MCF 10A (cell line): ENCODE measurements at regions not wholly inside any gene's neighbourhood (a gene's known extent, or its start where the extent isn't known, plus 50 kb on each side); places are given as distances from the start of the nearest gene placed in this dataset.

Experiments
- BruUV-seq: library from RNA; stranded (reverse); fragments of 400-500 nt; replicated peaks from 2 replicates; lab custom pipeline; 2021; lab: Mats Ljungman, UMichigan
- CTCF ChIA-PET: fragments of 300-600 bp; sonication (Branson Sonifier 250); formaldehyde crosslinking; extraction: SDS; loops from one replicate; lab custom pipeline; 2021; ENCODE audit warnings: antibody characterized with exemption, inconsistent platforms; lab: Yijun Ruan, JAX
- POLR2A ChIA-PET: fragments of 300-600, 350-650 bp; sonication (Branson Sonifier 250); formaldehyde crosslinking; extraction: SDS; loops from one replicate; lab custom pipeline; 2020; ENCODE audit warnings: antibody characterized with exemption, inconsistent platforms; lab: Yijun Ruan, JAX
- DNase-seq: peaks from one replicate; pipeline ENCODE4 v3.0.0-alpha.2; 2018; ENCODE audit not compliant: unreplicated experiment
- H3K27ac Mint-ChIP-seq: one replicate; pipeline ENCODE4 v1.8.0; 2022; ENCODE audit warnings: mild to moderate bottlenecking, low read depth, mixed read lengths; ENCODE audit not compliant: unreplicated experiment
- H3K27me3 Mint-ChIP-seq: one replicate; pipeline ENCODE4 v1.8.0; 2022; ENCODE audit warnings: mixed read lengths; ENCODE audit not compliant: insufficient read depth, unreplicated experiment
- H3K36me3 Mint-ChIP-seq: one replicate; pipeline ENCODE4 v1.8.0; 2022; ENCODE audit warnings: mild to moderate bottlenecking, moderate library complexity, mixed read lengths; ENCODE audit not compliant: insufficient read depth, unreplicated experiment
- H3K4me1 Mint-ChIP-seq: one replicate; pipeline ENCODE4 v1.8.0; 2022; ENCODE audit warnings: mixed read lengths; ENCODE audit not compliant: insufficient read depth, unreplicated experiment
- H3K4me3 Mint-ChIP-seq: one replicate; pipeline ENCODE4 v1.8.0; 2022; ENCODE audit warnings: mild to moderate bottlenecking, moderate library complexity, mixed read lengths; ENCODE audit not compliant: unreplicated experiment
- H3K9me3 Mint-ChIP-seq: one replicate; pipeline ENCODE4 v1.8.0; 2022; ENCODE audit warnings: mixed read lengths; ENCODE audit not compliant: unreplicated experiment
- CTCF ChIP-seq: fragments of 200-600 bp; IDR thresholded peaks from one replicate; pipeline ENCODE4 v1.8.0; 2022; ENCODE audit warnings: antibody characterized with exemption, mild to moderate bottlenecking; ENCODE audit not compliant: unreplicated experiment
- intact Hi-C: fragments of 100-400 bp; cut with micrococcal nuclease; formaldehyde crosslinking; loops from 2 replicates; pipeline ENCODE4 v1.14.1; 2022

DNA sequence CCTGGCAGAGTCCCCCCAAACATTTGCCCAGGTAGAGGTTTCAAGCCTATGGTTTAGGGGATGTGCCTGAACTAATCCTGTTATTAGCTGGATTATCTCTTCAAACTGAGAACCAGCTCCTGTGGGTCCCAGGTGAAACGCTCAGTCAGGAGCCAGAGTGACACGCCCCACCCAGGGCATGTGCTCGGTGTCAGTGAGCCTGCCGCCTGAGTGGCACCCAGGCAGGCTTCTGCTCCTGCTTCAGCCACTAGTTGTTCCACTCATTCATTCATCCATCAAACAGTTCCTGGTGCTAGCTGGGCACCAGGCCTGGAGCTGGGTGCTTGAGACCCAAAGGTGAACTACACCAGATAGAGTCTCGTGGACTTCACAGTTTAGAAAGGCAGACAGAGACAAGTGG is 129.4 kb upstream of the PITX1 start:
- H3K36me3 Mint-ChIP-seq: no peaks in the 10 kb centered on the region
- no TSS peak for BruUV-seq
- peaks cover 14% of the 10 kb centered on the region for H3K9me3 Mint-ChIP-seq
- no peaks in the 10 kb centered on the region for H3K4me1 Mint-ChIP-seq
- ChIA-PET POLR2A (interaction anchor here (0.5 to 0.7 kb wide), 2 partner anchors 32 to 1140 kb away, joined by 3 read pairs; no protein-coding TSS in a partner anchor), CTCF (interaction anchor here (0.5 to 1.1 kb wide), 2 partner anchors 27 to 131 kb away, joined by 3 to 4 read pairs; no protein-coding TSS in a partner anchor)
- H3K27me3 Mint-ChIP-seq: no peaks in the 10 kb centered on the region
- intact Hi-C loops: no loop called here
- no peak for DNase-seq
- H3K4me3 Mint-ChIP-seq: no peak overlapping the region
- no peak for TF ChIP-seq CTCF
- no peak overlapping the region for H3K27ac Mint-ChIP-seq

DNA sequence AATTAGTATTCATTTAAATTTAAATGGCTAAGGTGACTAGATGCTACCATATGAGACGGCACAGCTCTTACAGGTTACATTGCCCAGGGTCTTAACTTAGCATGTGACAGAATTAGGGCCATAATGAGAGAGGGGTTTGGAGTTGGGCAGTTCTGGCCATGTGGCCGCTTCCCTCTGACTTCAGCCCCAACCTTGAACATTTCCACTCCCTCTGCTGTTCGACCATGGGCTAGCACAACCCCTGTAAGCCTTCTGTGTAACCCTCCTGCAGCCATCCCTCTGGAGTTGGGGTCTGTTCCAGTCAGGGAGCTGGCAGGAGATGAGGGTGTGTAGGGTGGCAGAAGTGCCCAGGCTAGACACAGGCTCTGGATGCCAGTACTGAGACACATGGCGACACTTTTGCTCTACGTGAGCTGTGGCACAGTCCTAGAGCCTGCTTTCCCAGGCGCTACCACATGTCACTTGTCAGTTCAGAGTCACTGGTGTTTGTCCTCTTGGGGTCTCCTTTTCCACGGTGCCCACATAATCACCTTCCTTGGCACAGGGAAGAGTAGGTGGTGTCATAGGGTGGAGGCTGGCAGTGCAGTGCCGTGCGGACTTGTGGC is 128.7 kb upstream of the PITX1 start:
- Mint-ChIP-seq H3K4me1 (no peaks in the 10 kb centered on the region), H3K27ac (no peak overlapping the region), H3K9me3 (peaks cover 21% of the 10 kb centered on the region), H3K36me3 (no peaks in the 10 kb centered on the region), H3K4me3 (no peak overlapping the region), H3K27me3 (no peaks in the 10 kb centered on the region)
- intact Hi-C loops: no loop called here
- BruUV-seq: no TSS peak
- POLR2A ChIA-PET: interaction anchor here (0.7 kb wide), 2 partner anchors 31 to 39 kb away, joined by 3 read pairs; no protein-coding TSS in a partner anchor
- TF ChIP-seq CTCF: no peak
- no peak for DNase-seq
- CTCF ChIA-PET: interaction anchor here (0.6 to 1.1 kb wide), 3 partner anchors 28 to 42 kb away, joined by 3 to 4 read pairs (median 4); no protein-coding TSS in a partner anchor

DNA sequence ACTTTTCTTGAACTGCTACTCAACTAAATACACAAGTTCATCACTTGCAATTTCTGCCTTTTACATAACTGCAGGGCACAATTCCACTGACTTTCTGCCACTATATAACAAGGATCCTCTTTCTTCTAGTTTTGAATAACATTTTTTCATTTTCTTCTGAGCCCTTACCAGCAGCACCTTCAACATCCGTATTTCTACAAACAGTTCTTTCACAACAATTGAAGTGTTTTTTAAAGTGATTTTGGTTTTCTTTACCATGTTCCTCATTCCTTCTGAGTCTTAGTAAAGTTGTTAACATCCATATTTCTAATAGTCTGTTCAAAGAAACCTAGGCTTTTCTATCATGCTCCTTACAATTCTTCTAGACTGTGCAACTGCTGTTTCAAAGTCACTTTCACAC is 127.2 kb upstream of the PITX1 start:
- CTCF ChIA-PET: no interaction called here
- peaks cover 15% of the 10 kb centered on the region for H3K4me1 Mint-ChIP-seq
- DNase-seq: no peak
- POLR2A ChIA-PET: no interaction called here
- H3K27me3 Mint-ChIP-seq: no peaks in the 10 kb centered on the region
- intact Hi-C loops: no loop called here
- TF ChIP-seq CTCF: no peak
- no TSS peak for BruUV-seq
- peaks cover 3% of the 10 kb centered on the region for H3K36me3 Mint-ChIP-seq
- H3K27ac Mint-ChIP-seq: no peak overlapping the region
- H3K9me3 Mint-ChIP-seq: peaks cover 22% of the 10 kb centered on the region
- no peak overlapping the region for H3K4me3 Mint-ChIP-seq

GRCh38 chr5:135160036-135160675 is 126.1 kb upstream of the PITX1 start:
- ChIA-PET CTCF (interaction anchor here (2.0 kb wide), 1 partner anchor 31 kb away, joined by 7 read pairs; no protein-coding TSS in a partner anchor), POLR2A (interaction anchor here (1.5 to 2.4 kb wide), 2 partner anchors 19 to 32 kb away, joined by 3 to 8 read pairs; no protein-coding TSS in a partner anchor)
- intact Hi-C loops: no loop called here
- no peak for DNase-seq
- no peak for TF ChIP-seq CTCF
- Mint-ChIP-seq H3K4me3 (no peak overlapping the region), H3K9me3 (peaks cover 22% of the 10 kb centered on the region), H3K27ac (no peak overlapping the region), H3K27me3 (no peaks in the 10 kb centered on the region), H3K4me1 (peaks cover 21% of the 10 kb centered on the region), H3K36me3 (peaks cover 9% of the 10 kb centered on the region)
- BruUV-seq: no TSS peak
